Stromal cell of bone marrow (primary cell): ENCODE measurements at regions not wholly inside any gene's neighbourhood (a gene's known extent, or its start where the extent isn't known, plus 50 kb on each side); places are given as distances from the start of the nearest gene placed in this dataset.

Experiments used
- DNase-seq: peaks from one replicate; pipeline ENCODE4 v3.0.0-alpha.2; 2012; ENCODE audit warnings: low read depth

- no peak for DNase-seq
Measured at GRCh38 chr10:131674130-131674529, 226.7 kb upstream of the PPP2R2D start.

DNA sequence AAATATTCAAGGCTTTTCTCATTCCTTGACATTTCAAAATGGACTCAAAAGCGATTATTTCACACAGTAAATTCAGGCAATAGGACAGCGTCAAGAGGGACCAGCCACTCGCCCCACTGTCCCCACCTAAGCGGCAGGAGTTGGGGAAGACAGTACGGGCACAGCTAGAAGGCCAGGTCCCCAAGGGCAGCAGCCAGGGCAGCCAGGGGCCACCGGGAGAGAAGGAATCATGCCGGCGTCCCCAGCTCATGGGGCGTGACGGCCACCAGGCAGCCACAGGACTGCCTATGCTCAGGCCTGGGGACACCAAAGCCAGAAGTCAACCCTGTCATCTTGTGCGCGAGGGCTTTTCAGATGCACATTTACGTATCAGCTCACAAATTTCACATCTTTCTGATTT lies 225.7 kb upstream of the PPP2R2D start:
- DNase-seq = no peak

DNA sequence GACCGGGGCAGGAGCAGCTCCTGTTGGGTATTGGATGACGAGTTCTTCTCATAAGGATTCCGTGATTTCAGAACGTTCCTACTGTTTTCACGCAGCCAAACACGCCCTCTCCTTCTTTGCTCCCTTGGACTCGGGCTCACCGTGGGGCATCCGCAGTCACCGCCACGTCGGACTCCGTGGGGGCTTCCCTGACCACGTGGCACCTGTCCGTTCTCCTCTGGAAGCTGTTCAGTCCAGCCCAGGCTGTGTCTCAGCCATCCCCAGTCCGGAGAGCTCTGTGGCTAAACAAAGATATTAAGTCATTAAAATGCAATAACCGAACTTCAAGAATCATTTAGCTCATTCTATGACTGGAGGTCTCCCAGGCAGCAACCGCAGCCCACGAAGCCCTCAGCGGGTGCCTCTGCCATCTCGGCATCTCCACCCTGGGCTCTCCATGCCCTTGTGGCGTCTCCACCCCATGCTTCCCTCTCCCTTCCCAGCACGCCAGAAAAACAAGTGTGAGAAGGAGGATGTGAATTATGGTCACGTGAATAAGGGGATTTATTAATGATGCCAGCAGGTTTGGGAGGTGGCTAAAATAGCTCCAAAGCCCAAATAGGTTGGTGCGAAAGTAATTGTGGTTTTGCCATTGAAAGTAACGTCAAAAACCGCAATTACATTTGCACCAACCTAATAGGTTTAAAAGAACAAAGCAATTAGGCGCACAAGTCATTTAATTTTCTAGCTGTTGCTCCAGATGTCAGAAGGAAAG lies 224.6 kb upstream of the PPP2R2D start:
- no peak for DNase-seq

- DNase-seq = no peak
Measured at GRCh38 chr10:131676800-131677421, 223.9 kb upstream of the PPP2R2D start.

DNA sequence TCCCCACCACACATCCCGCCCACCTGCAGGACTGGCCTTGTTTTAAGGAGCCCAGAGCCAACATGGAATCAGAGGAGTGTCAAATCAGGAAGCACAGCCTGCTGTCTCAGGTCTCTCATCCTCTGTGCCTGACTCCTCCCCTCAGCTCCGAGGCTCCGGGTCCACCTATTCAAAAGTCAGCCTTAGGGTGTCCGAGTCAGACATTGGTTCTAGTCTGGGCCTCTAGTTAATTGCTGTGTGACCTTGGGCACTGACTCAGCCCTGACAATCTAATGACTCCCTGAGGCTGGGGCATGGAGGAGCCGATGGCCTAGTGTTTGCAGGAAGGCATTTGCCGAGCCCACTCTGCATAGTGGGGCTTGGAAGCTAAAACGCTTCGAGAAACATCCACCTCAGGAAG lies 223.1 kb upstream of the PPP2R2D start:
- no peak for DNase-seq

GRCh38 chr10:131678171-131678570 lies 222.6 kb upstream of the PPP2R2D start:
- DNase-seq = no peak

- no peak for DNase-seq
Measured at GRCh38 chr10:131678613-131679012, 222.2 kb upstream of the PPP2R2D start.

- DNase-seq = no peak
Measured at GRCh38 chr10:131679926-131680325, 220.9 kb upstream of the PPP2R2D start.

DNA sequence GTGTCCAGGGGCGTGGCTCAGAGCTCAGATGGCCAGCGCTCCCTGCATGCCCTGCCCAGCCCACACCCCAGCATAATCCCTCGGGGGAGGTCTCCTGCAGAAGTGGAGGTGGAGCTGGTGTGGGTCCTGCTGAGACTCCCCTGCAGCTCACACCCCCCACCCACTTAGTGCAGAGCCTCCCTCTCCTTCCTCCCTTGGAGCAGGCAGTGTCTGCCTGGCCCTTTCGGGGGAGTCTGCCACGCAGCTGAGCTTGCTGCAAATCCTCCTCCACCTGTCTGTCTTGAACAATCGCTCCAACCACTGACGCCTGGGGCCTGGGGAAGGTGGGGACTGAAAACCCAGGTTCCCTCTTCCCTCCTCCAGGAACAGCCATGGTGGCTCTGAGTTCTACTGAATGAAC lies 219.7 kb upstream of the PPP2R2D start:
- DNase-seq = no peak

DNA sequence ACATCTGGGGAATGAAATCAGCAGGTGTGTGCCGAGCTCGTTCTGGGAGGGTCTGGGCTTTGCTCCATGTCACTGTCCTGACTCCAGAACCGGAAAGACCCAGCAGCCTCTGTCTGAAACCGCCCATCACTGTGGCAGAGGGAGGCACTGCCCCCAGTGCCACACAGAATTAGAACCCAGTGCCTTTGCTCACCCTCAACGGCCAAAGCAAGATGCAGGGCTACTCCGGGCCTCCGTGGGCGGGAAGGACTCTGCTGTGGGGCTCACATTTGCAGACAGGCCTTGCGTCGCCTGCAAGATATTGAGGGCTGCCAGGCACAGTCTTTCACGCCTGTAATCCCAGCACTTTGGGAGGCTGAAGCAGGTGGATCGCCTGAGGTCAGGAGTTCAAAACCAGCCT lies 219.2 kb upstream of the PPP2R2D start:
- DNase-seq = no peak

DNA sequence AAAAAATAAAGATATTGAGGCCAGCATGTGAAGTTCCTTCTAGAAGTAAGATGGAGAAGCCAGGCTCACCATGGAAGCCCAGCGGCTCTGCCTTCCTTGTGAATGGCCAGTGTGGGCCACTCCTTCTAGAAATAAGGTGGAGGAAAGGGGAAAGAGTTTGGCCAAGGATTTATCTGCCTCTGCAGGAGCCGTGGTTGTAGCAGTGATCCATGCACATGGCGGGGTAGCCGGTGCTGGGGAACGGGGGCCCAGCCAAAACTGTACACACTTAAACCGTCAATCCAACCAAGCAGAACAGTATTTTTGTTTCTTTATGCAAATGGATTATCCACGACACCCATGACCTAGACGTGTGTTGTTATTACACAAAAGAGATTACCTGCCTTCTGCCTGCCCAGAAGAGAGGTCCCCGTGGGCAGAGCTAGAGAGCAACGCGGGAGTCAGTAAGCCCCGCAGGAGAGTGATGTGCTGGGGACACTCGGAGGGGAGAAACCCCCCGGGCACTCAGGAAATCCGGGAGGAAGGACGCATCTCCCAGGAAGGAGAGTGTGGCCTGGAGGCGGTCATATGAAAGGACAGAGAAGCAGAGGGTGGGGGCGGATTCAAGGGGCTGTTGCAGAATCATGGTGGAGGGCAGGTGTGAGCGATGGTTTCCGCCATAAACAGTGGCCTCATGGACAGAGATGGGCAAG lies 218.4 kb upstream of the PPP2R2D start:
- no peak for DNase-seq

DNA sequence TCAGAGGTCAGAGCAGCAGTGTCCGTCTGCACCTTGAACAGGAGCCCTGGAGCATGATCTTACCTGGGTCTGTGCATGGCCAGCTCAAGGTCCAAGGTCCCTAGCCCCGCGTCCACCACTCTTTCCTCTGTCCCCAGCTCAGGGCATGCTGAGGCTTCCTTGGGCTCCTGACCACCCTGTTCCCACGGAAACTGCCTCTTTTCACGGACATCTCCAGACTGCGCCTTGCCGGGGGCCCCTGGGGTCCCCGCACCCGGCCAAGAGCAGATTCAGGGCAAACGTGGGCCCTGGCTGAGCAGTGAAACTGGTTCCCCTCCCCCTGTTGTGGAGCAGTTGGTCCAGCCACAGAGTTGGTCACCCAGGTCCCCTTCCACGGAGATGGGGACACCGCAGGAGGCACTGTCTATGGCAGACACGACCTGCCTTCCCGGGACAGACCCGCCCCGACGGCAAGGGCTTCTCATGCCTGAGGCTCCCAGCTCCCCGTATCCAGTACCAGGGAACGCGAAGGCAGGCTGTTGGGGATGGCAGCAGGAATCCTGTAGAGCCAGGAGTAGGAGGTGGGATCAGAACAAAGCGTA lies 217.4 kb upstream of the PPP2R2D start:
- no peak for DNase-seq

DNA sequence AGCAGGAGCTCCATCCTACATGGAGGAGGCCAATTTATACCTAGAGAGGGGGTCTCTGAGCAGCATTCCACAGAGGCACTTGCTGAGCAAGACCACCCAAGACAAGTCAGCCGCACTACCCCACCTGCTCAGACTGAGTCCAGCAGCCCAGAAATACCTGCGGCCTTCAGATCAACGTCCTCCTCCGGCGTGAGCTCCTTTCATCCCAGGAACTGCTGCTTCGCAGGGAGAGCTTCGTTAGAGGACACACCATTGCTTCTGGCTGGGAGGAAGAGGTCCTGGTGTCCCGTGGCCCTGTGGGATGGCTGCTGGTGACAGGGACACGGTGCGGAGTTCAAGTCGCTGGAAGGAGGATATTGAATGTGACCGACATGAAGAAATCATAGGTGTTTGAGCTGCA lies 216.9 kb upstream of the PPP2R2D start:
- DNase-seq = no peak

DNA sequence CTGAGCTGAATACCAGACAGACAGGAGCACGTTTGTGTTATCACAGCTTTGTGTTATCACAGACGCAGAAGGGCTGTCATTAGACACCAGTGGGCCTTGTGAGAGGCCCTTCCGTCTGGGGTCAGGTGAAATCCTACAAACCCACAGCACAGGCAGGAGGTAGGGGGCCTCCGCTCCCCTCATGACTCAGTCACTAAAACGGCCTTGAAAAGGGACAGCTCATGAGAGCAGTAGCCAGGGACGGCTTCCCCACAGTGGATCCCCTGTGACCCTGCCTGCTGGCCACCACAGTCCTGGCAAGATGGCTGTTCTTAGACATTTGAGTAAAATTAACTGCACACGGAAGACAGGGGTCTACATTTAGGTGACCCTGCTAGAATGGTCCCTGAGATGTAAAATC lies 215.8 kb upstream of the PPP2R2D start:
- DNase-seq = no peak

DNA sequence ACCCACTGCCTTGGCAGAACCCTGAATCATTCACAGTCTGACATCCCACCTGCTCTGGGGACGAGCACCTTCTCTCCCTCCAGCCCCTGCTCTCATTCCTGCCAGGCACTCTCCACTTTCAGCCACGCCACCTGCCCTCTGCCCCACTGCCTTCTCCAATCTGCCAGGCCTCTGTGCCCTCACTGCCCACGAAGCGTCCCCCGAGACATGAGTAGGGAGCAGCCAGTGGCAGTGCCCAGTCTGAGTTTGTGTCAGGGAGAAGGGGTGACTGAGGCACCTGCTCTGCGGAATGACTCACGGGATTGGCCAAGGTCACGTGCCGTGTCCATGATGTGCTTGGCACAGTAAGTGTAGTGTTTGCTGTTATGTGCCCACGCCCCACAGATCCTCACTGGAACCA lies 215.2 kb upstream of the PPP2R2D start:
- no peak for DNase-seq

GRCh38 chr10:131686781-131687420 lies 213.9 kb upstream of the PPP2R2D start:
- DNase-seq = no peak

DNA sequence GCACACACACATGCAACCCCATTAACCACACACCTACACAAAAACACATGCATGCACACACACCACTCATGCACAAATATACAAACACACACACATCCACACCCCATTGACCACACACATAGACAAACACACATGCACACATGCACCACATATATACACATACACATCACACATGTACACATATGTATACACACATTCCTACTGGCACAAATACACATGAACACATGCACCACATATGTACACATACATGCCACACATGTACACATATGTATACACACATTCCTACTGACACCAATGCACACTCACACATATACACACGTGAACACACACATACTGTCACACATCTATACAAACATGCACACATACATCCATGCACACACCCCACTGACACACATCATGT lies 212.5 kb upstream of the PPP2R2D start:
- DNase-seq = no peak

GRCh38 chr10:131689016-131689415 lies 211.8 kb upstream of the PPP2R2D start:
- no peak for DNase-seq

DNA sequence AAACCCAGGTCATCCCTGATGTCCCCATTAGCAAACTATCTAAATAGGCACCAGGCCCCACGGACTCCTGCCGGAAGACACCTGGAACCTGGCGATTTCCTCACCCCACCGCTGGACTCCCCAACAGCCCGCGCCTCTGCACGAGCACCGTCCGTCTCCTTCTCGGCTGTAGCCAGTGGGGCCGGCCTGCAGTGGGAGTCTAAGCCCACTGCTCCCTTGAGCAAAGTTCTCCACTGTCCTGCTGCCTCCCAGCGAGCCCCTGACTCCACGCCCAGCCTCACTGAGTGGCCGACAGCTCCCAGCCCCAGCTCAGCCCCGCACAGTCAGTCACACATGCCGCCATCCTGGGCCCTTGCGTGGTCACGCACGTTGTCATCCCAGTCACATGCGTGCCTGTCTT lies 211.3 kb upstream of the PPP2R2D start:
- DNase-seq = no peak

DNA sequence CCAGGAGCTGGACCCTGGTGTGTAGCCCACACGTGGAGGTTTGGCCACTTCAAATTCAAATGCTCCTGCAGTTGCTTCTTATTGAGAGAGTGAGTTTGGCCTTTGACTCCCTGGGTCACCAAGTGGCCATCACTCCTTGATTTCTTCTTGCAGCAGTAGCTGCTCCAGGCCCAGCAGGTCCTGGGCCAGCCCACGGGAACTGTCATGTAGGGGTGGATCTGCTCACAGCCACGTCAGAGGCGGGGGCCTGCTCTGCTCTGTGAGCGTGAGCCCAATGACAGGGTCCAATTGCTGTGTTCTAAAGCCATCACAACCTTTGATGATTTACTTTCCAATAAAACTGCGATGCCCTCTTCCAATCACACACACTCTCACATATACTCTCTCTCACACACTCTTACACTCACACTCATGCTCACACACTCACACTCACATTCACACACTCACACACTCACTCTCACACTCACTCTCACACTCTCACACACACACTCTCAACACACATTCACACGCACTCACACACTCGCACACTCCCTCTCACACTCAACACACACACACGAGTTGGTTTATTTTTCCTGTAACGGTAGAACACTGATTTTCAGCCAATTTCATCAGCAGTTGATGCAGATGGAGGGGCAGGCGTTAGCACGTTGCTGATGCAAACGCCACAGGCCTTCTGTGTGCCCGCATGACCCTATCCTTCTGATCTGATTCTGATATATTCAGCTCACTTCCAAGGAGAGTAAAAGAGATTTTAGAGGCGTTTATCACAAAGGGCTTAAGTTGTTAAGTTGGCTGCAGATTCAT lies 210.7 kb upstream of the PPP2R2D start:
- no peak for DNase-seq

GRCh38 chr10:131690805-131691239 lies 210.0 kb upstream of the PPP2R2D start:
- DNase-seq = no peak
